IMR-90 (cell line): ENCODE measurements at regions not wholly inside any gene's neighbourhood (a gene's known extent, or its start where the extent isn't known, plus 50 kb on each side); places are given as distances from the start of the nearest gene placed in this dataset.

Experiments
- ATAC-seq: fragments of 200-7000 bp; cut with Tn5 transposase; 2 replicates; pipeline ENCODE4 v1.9.1; 2020; ENCODE audit warnings: low read depth, mild to moderate bottlenecking, moderate library complexity
- BruUV-seq: library from RNA; stranded (reverse); fragments of 400-500 nt; replicated peaks from 2 replicates; lab custom pipeline; 2021; lab: Mats Ljungman, UMichigan
- CTCF ChIA-PET: fragments of 300-600 bp; formaldehyde crosslinking; extraction: SDS; loops from one replicate; lab custom pipeline; 2021; ENCODE audit warnings: antibody characterized with exemption; lab: Yijun Ruan, JAX
- POLR2A ChIA-PET: fragments of 300-600 bp; sonication (Branson Sonifier 250); formaldehyde crosslinking; loops from one replicate; lab custom pipeline; 2022; ENCODE audit warnings: antibody characterized with exemption; ENCODE audit not compliant: unreplicated experiment; lab: Charles Lee
- DNase-seq: peaks from one replicate; pipeline ENCODE4 v3.0.0; 2013
- H2AFZ ChIP-seq: replicated peaks from 2 replicates; pipeline ENCODE3; 2013; ENCODE audit warnings: low read length, mild to moderate bottlenecking; ENCODE audit not compliant: poor library complexity
- H2AK5ac ChIP-seq: 2 replicates; pipeline ENCODE4 v1.6.1; 2013; ENCODE audit warnings: low read depth, low read length, inconsistent platforms
- H2AK9ac ChIP-seq: replicated peaks from 2 replicates; pipeline ENCODE3; 2013; ENCODE audit warnings: mild to moderate bottlenecking, low read depth, low read length, moderate library complexity; ENCODE audit not compliant: poor library complexity
- H2BK120ac ChIP-seq: 2 replicates; pipeline ENCODE4 v1.6.1; 2013; ENCODE audit warnings: low read depth, low read length, inconsistent platforms
- H2BK15ac ChIP-seq: 3 replicates; pipeline ENCODE4 v1.6.1; 2013; ENCODE audit warnings: low read depth, low read length, inconsistent platforms
- H2BK20ac ChIP-seq: 2 replicates; pipeline ENCODE4 v1.6.1; 2013; ENCODE audit warnings: low read depth, mild to moderate bottlenecking, inconsistent platforms, low read length, moderate library complexity
- H2BK5ac ChIP-seq: 2 replicates; pipeline ENCODE4 v1.6.1; 2013; ENCODE audit warnings: mild to moderate bottlenecking, low read depth, low read length, inconsistent platforms; ENCODE audit not compliant: poor library complexity, severe bottlenecking
- H3K14ac ChIP-seq: replicated peaks from 2 replicates; pipeline ENCODE4 v1.6.1; 2013; ENCODE audit warnings: low read depth, low read length, inconsistent platforms
- H3K18ac ChIP-seq: 2 replicates; pipeline ENCODE4 v1.6.1; 2013; ENCODE audit warnings: low read depth, low read length, control low read depth
- H3K23ac ChIP-seq: 2 replicates; pipeline ENCODE4 v1.6.1; 2013; ENCODE audit warnings: low read depth, low read length, inconsistent platforms
- H3K27ac ChIP-seq: 2 replicates; pipeline ENCODE4 v1.5.1; 2013; ENCODE audit warnings: mild to moderate bottlenecking, control low read depth, low read length; ENCODE audit not compliant: insufficient read depth
- H3K27me3 ChIP-seq: 2 replicates; pipeline ENCODE4 v1.6.1; 2013; ENCODE audit warnings: low read length; ENCODE audit not compliant: control insufficient read depth, insufficient read depth
- H3K36me3 ChIP-seq: 2 replicates; pipeline ENCODE4 v1.6.1; 2013; ENCODE audit warnings: low read length, mixed read lengths; ENCODE audit not compliant: control insufficient read depth, insufficient read depth
- H3K4ac ChIP-seq: 2 replicates; pipeline ENCODE4 v1.6.1; 2013; ENCODE audit warnings: low read depth, low read length, inconsistent platforms
- H3K4me1 ChIP-seq: 2 replicates; pipeline ENCODE4 v1.6.1; 2013; ENCODE audit warnings: low read length, mixed read lengths; ENCODE audit not compliant: control insufficient read depth, insufficient read depth
- H3K4me2 ChIP-seq: 2 replicates; pipeline ENCODE4 v1.6.1; 2013; ENCODE audit warnings: low read depth, mild to moderate bottlenecking, control low read depth, low read length, moderate library complexity
- H3K4me3 ChIP-seq: 2 replicates; pipeline ENCODE4 v1.5.1; 2013; ENCODE audit warnings: low read depth, mild to moderate bottlenecking, control low read depth, low read length, moderate library complexity; ENCODE audit not compliant: insufficient read depth
- H3K56ac ChIP-seq: 2 replicates; pipeline ENCODE4 v1.6.1; 2013; ENCODE audit warnings: low read length, inconsistent platforms; ENCODE audit not compliant: insufficient read depth; ENCODE audit errors: extremely low read depth
- H3K79me1 ChIP-seq, 2 experiments: 2 replicates each; pipeline ENCODE4 v1.6.1; 2013; ENCODE audit warnings: low read length in 2 of 2, inconsistent platforms in 1 of 2, low read depth in 1 of 2
- H3K9ac ChIP-seq: 2 replicates; pipeline ENCODE4 v1.6.1; 2013; ENCODE audit warnings: low read depth, low read length, control low read depth
- H3K9me1 ChIP-seq: 2 replicates; pipeline ENCODE4 v1.6.1; 2013; ENCODE audit warnings: low read length, inconsistent platforms; ENCODE audit not compliant: insufficient read depth
- H3K9me3 ChIP-seq: 2 replicates; pipeline ENCODE4 v1.6.1; 2013; ENCODE audit warnings: low read length; ENCODE audit not compliant: control insufficient read depth, insufficient read depth
- H4K20me1 ChIP-seq: 2 replicates; pipeline ENCODE4 v1.6.1; 2013; ENCODE audit warnings: low read length, inconsistent platforms; ENCODE audit not compliant: insufficient read depth
- H4K5ac ChIP-seq: 2 replicates; pipeline ENCODE4 v1.6.1; 2013; ENCODE audit warnings: mild to moderate bottlenecking, low read depth, low read length, control low read depth
- H4K8ac ChIP-seq, 2 experiments: 2 replicates each; pipeline ENCODE4 v1.6.1; 2013; ENCODE audit warnings: low read depth in 2 of 2, low read length in 2 of 2, control low read depth in 1 of 2, inconsistent platforms in 1 of 2
- H4K91ac ChIP-seq: 2 replicates; pipeline ENCODE4 v1.6.1; 2013; ENCODE audit warnings: low read depth, low read length, inconsistent platforms; ENCODE audit not compliant: insufficient read depth
- BHLHE40 ChIP-seq: fragments of 150-350 bp; IDR thresholded peaks from 2 replicates; pipeline ENCODE4 v1.6.1; 2016; ENCODE audit warnings: mild to moderate bottlenecking, low read depth, low read length
- CHD1 ChIP-seq: IDR thresholded peaks from 2 replicates; pipeline ENCODE4 v1.6.1; 2012; ENCODE audit warnings: low read depth, low read length, improper control_type of control experiment
- FOS ChIP-seq: fragments of 150-350 bp; IDR thresholded peaks from 2 replicates; pipeline ENCODE4 v1.6.1; 2016; ENCODE audit warnings: low read depth, low read length
- MAFK ChIP-seq: IDR thresholded peaks from 2 replicates; pipeline ENCODE4 v1.6.1; 2012; ENCODE audit warnings: low read depth, low read length, improper control_type of control experiment
- NFE2L2 ChIP-seq: fragments of 150-350 bp; IDR thresholded peaks from 2 replicates; pipeline ENCODE4 v1.6.1; 2016; ENCODE audit warnings: low read depth, mild to moderate bottlenecking, low read length
- POLR2A ChIP-seq: IDR thresholded peaks from 2 replicates; pipeline ENCODE4 v1.6.1; 2012; ENCODE audit warnings: mild to moderate bottlenecking, low read depth, low read length
- RAD21 ChIP-seq: IDR thresholded peaks from 2 replicates; pipeline ENCODE4 v1.6.1; 2012; ENCODE audit warnings: low read length, improper control_type of control experiment
- RCOR1 ChIP-seq: IDR thresholded peaks from 2 replicates; pipeline ENCODE4 v1.6.1; 2012; ENCODE audit warnings: mild to moderate bottlenecking, low read length, improper control_type of control experiment; ENCODE audit not compliant: insufficient replicate concordance
- RFX5 ChIP-seq: IDR thresholded peaks from 2 replicates; pipeline ENCODE4 v1.8.0; 2012; ENCODE audit warnings: low read depth, mild to moderate bottlenecking, low read length, moderate library complexity
- SMC3 ChIP-seq: fragments of 150-350 bp; IDR thresholded peaks from 2 replicates; pipeline ENCODE4 v1.6.1; 2016; ENCODE audit warnings: low read depth, mild to moderate bottlenecking, antibody characterized with exemption, low read length, moderate library complexity
- USF2 ChIP-seq: fragments of 150-350 bp; IDR thresholded peaks from 2 replicates; pipeline ENCODE4 v1.6.1; 2017; ENCODE audit warnings: mild to moderate bottlenecking, antibody characterized with exemption, low read length, low read depth
- WGBS, 2 experiments: methylation state at CpG; one replicate each; pipeline versions ENCODE4 v1.1.5 to v1.1.7; 2013; ENCODE audit warnings: missing lambda C conversion rate in 2 of 2; ENCODE audit not compliant: insufficient read length in 1 of 2; ENCODE audit errors: extremely low coverage in 2 of 2; 5-methylcytosine and 5-hydroxymethylcytosine counted together
- dilution Hi-C: fragments of 300-500 bp; cut with HindIII; formaldehyde crosslinking; loops from one replicate; pipeline ENCODE4 v1.14.3; 2018; ENCODE audit warnings: low sequenced_read_pairs; ENCODE audit not compliant: unreplicated experiment
- in situ Hi-C: fragments of 300-500 bp; cut with MboI; formaldehyde crosslinking; loops from 3 replicates; pipeline ENCODE4 v1.14.3; 2019; ENCODE audit warnings: low sequenced_read_pairs, inconsistent platforms, mixed read lengths
- intact Hi-C: fragments of 100-400 bp; cut with micrococcal nuclease; formaldehyde crosslinking; loops from 2 replicates; pipeline ENCODE4 v1.10.0; 2022
- TF ChIP-seq, protein P1 (sequence below): fragments of 150-350 bp; IDR thresholded peaks from 2 replicates; pipeline ENCODE4 v1.6.1; 2016; ENCODE audit warnings: low read depth, mild to moderate bottlenecking, low read length, moderate library complexity, borderline replicate concordance

DNA sequence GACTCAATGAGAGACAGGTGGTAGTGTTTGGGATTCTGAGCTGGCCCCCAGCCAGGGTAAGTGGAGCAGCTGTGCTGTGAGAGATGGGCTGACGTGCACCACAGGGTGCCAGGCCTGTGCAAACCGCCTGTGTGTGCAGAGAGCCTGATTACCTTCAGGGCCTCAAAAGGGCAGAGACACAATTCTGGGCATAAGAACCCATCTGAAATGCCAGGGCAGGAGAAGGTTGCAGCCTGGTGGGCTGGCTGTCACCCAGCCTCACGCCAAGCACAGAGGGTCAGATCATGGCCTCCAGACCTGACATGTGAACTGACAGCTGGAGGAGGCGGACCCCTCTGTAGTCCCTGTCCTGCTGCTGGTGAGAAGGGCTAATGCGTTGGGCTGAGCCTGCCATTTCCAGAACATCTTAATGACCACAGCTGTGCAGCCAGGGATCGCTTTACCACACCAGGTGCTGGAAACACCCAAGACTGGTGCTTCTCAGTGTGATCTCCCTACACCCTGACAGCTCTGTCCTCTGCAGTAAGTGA, 100.9 kb downstream of the ARL4C start:
- Histone ChIP-seq H2AK5ac (no peak overlapping the region), H2AK9ac (no peak overlapping the region), H3K9ac (no peak overlapping the region), H4K8ac (no peak overlapping the region), H2BK20ac (no peak overlapping the region), H3K9me3 (no peaks in the 10 kb centered on the region), H3K36me3 (no peaks in the 10 kb centered on the region), H3K4ac (no peak overlapping the region), H3K27me3 (no peaks in the 10 kb centered on the region), H2BK15ac (no peak overlapping the region), H4K20me1 (no peaks in the 10 kb centered on the region), H3K56ac (no peak overlapping the region), H3K4me1 (no peaks in the 10 kb centered on the region; the same call in 1 of the 2 replicates), H3K18ac (no peak overlapping the region), H3K14ac (no peak overlapping the region), H3K4me2 (no peak overlapping the region), H4K91ac (no peak overlapping the region), H2BK5ac (no peak overlapping the region), H4K5ac (no peak overlapping the region), H3K4me3 (no peak overlapping the region), H3K23ac (no peak overlapping the region), H3K27ac (no peak overlapping the region), H2BK120ac (no peak overlapping the region), H3K79me1 (no peaks in the 10 kb centered on the region), H3K9me1 (no peaks in the 10 kb centered on the region; the same call in 1 of the 2 replicates), H2AFZ (peak overlapping the region; percentile 53)
- dilution Hi-C loops: no loop called here
- no TSS peak for BruUV-seq
- ChIA-PET CTCF (interaction anchor here (0.8 kb wide), 1 partner anchor 125 kb away, joined by 3 read pairs; no protein-coding TSS in a partner anchor), POLR2A (no interaction called here)
- intact Hi-C loops: no loop called here
- ATAC-seq (no peak), DNase-seq (no peak)
- WGBS, 2 experiments: 71% methylated on average over 4 of the region's 6 CpGs; no CpG with 5 or more reads in 1 of the 2 experiments
- TF ChIP-seq CHD1: no peak
- no peak for TF ChIP-seq POLR2A
- no peak for TF ChIP-seq FOS
- TF ChIP-seq RCOR1: no peak
- TF ChIP-seq SMC3: no peak
- TF ChIP-seq NFE2L2: no peak
- TF ChIP-seq RAD21: no peak
- no peak for TF ChIP-seq USF2
- no peak for TF ChIP-seq BHLHE40
- TF ChIP-seq RFX5: no peak
- TF ChIP-seq MAFK: no peak
- TF ChIP-seq, protein P1, sequence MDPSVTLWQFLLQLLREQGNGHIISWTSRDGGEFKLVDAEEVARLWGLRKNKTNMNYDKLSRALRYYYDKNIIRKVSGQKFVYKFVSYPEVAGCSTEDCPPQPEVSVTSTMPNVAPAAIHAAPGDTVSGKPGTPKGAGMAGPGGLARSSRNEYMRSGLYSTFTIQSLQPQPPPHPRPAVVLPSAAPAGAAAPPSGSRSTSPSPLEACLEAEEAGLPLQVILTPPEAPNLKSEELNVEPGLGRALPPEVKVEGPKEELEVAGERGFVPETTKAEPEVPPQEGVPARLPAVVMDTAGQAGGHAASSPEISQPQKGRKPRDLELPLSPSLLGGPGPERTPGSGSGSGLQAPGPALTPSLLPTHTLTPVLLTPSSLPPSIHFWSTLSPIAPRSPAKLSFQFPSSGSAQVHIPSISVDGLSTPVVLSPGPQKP: no peak
- in situ Hi-C loops: no loop called here
